HepG2 (cell line): ENCODE measurements at regions not wholly inside any gene's neighbourhood (a gene's known extent, or its start where the extent isn't known, plus 50 kb on each side); places are given as distances from the start of the nearest gene placed in this dataset.

ENCODE experiments used
- ATAC-seq: fragments of 200-7000 bp; cut with Tn5 transposase; 3 replicates; pipeline ENCODE4 v1.9.1; 2020; ENCODE audit warnings: mild to moderate bottlenecking, moderate library complexity
- BruUV-seq: library from RNA; stranded (reverse); fragments of 400-500 nt; replicated peaks from 2 replicates; lab custom pipeline; 2021; lab: Mats Ljungman, UMichigan
- CTCF ChIA-PET: fragments of 300-600 bp; formaldehyde crosslinking; extraction: SDS; loops from one replicate; lab custom pipeline; 2021; ENCODE audit warnings: low total read pairs, inconsistent platforms, low intra/inter-chr PET ratio; lab: Yijun Ruan, JAX
- POLR2A ChIA-PET: fragments of 350-600 bp; sonication (Branson Sonifier 250); formaldehyde crosslinking; loops from one replicate; lab custom pipeline; 2020; ENCODE audit warnings: antibody characterized with exemption, inconsistent platforms; lab: Yijun Ruan, JAX
- DNase-seq: peaks from one replicate; pipeline ENCODE4 v3.0.0-alpha.2; 2015; ENCODE audit warnings: low spot score
- FAIRE-seq: peaks from 3 replicates; lab custom pipeline; 2011; peaks lifted over from hg19 to GRCh38; lab: Jason Lieb, UNC
- H2AFZ ChIP-seq: one replicate; pipeline ENCODE4 v1.6.1; 2011; ENCODE audit warnings: low read length, inconsistent platforms
- H3K27ac ChIP-seq: fragments of 300-600 bp; 3 replicates; pipeline ENCODE4 v1.8.0; 2011; ENCODE audit warnings: mixed run types, mild to moderate bottlenecking, mixed read lengths, low read length, inconsistent platforms; ENCODE audit not compliant: insufficient read depth; ENCODE audit errors: extremely low read length
- H3K27me3 ChIP-seq, 2 experiments: fragments of 200-600 bp in 1 of 2; 2 replicates in 1 of 2; 3 replicates in 1 of 2; pipeline versions ENCODE4 v1.6.0 to v1.8.0; 2011; ENCODE audit warnings: low read length in 2 of 2, mild to moderate bottlenecking in 2 of 2, moderate library complexity in 2 of 2, inconsistent platforms in 1 of 2; ENCODE audit not compliant: insufficient read depth in 2 of 2, control insufficient read depth in 1 of 2
- H3K36me3 ChIP-seq, 2 experiments: fragments of 200-600 bp in 1 of 2; replicated peaks in 1 of 2; 2 replicates in 1 of 2; 3 replicates in 1 of 2; pipeline versions ENCODE4 v1.5.1 to v1.8.0; 2011; ENCODE audit warnings: low read length in 2 of 2, inconsistent platforms in 1 of 2; ENCODE audit not compliant: insufficient read depth in 2 of 2, control insufficient read depth in 1 of 2
- H3K4me1 ChIP-seq: 2 replicates; pipeline ENCODE4 v1.5.1; 2012; ENCODE audit warnings: low read length, inconsistent platforms; ENCODE audit not compliant: insufficient read depth
- H3K4me2 ChIP-seq: 2 replicates; pipeline ENCODE4 v1.6.0; 2011; ENCODE audit warnings: low read depth, low read length, inconsistent platforms
- H3K4me3 ChIP-seq, 3 experiments: fragments of 200-600 bp in 1 of 3; sonication (generic), shearing (Covaris generic) in 1 of 3; replicated peaks in 1 of 3; 2 replicates each; pipeline ENCODE4 v1.5.1; 2011 to 2016; ENCODE audit warnings: low read length in 3 of 3, inconsistent platforms in 2 of 3, low read depth in 2 of 3, mild to moderate bottlenecking in 2 of 3, control low read depth in 1 of 3, mixed read lengths in 1 of 3; ENCODE audit not compliant: insufficient read depth in 1 of 3
- H3K79me2 ChIP-seq: one replicate; pipeline ENCODE4 v1.6.1; 2011; ENCODE audit warnings: low read length, inconsistent platforms; ENCODE audit not compliant: insufficient read depth
- H3K9ac ChIP-seq: 2 replicates; pipeline ENCODE4 v1.6.0; 2011; ENCODE audit warnings: mild to moderate bottlenecking, low read depth, low read length, inconsistent platforms; ENCODE audit not compliant: insufficient read depth
- H3K9me3 ChIP-seq: 2 replicates; pipeline ENCODE4 v1.5.1; 2012; ENCODE audit warnings: mild to moderate bottlenecking, low read length
- H4K20me1 ChIP-seq: 2 replicates; pipeline ENCODE4 v1.6.0; 2011; ENCODE audit warnings: inconsistent platforms, mild to moderate bottlenecking, low read length, moderate library complexity; ENCODE audit not compliant: insufficient read depth
- FOXA1 ChIP-seq, 2 experiments: fragments of 450-650 bp in 1 of 2; sonication (generic) in 1 of 2; formaldehyde crosslinking in 1 of 2; IDR thresholded peaks; 2 replicates each; pipeline versions ENCODE4 v1.4.0 to v1.6.1; 2016 to 2020; ENCODE audit warnings: missing genetic modification reagents in 1 of 2
- KLF16 ChIP-seq, 2 experiments: sonication (generic) in 1 of 2; formaldehyde crosslinking in 1 of 2; IDR thresholded peaks; 2 replicates each; pipeline versions ENCODE4 v1.6.1 to v1.8.0; 2016 to 2023; ENCODE audit warnings: missing genetic modification reagents in 2 of 2, missing compliant biosample characterization in 1 of 2
- MAFK ChIP-seq, 2 experiments: IDR thresholded peaks in 1 of 2; conservative IDR thresholded peaks in 1 of 2; 2 replicates each; pipeline ENCODE4 v1.6.1; 2011; ENCODE audit warnings: improper control_type of control experiment in 2 of 2, low read length in 2 of 2
- ZFP41 ChIP-seq: sonication (generic); formaldehyde crosslinking; IDR thresholded peaks from 2 replicates; pipeline ENCODE4 v1.4.0; 2020; ENCODE audit warnings: mild to moderate bottlenecking, missing genetic modification reagents, borderline replicate concordance
- ZNF3 ChIP-seq: IDR thresholded peaks from 2 replicates; pipeline ENCODE4 v1.7.0; 2017; ENCODE audit warnings: inconsistent platforms
- ZNF317 ChIP-seq: sonication (generic); formaldehyde crosslinking; IDR thresholded peaks from 2 replicates; pipeline ENCODE4 v1.5.0; 2020; ENCODE audit warnings: mild to moderate bottlenecking, missing genetic modification reagents
- ZNF577 ChIP-seq: sonication (generic); formaldehyde crosslinking; IDR thresholded peaks from 2 replicates; pipeline ENCODE4 v1.4.0; 2020; ENCODE audit warnings: mild to moderate bottlenecking, low read depth, missing genetic modification reagents, borderline replicate concordance
- ZNF616 ChIP-seq: sonication (generic); formaldehyde crosslinking; IDR thresholded peaks from 2 replicates; pipeline ENCODE4 v1.5.0; 2020; ENCODE audit warnings: low read depth, mild to moderate bottlenecking, missing genetic modification reagents
- WGBS: methylation state at CpG from one replicate; pipeline ENCODE4 v1.1.6; 2017; ENCODE audit warnings: low lambda C conversion rate; 5-methylcytosine and 5-hydroxymethylcytosine counted together
- in situ Hi-C: cut with HindIII; loops from 2 replicates; pipeline ENCODE4 v1.10.0; 2017; ENCODE audit warnings: low pct_unique_long_range_greater_than_20kb; ENCODE audit not compliant: extremely low pct_ligation_motif_present
- intact Hi-C: fragments of 100-400 bp; cut with micrococcal nuclease; formaldehyde crosslinking; loops from one replicate; pipeline ENCODE4 v1.10.0; 2022; ENCODE audit not compliant: unreplicated experiment
- TF ChIP-seq, protein P1 (sequence below): fragments of 450-650 bp; IDR thresholded peaks from 2 replicates; pipeline ENCODE4 v1.6.1; 2016
- TF ChIP-seq, protein P2 (sequence below): sonication (generic); formaldehyde crosslinking; IDR thresholded peaks from 2 replicates; pipeline ENCODE4 v1.4.0; 2020; ENCODE audit warnings: missing genetic modification reagents, mild to moderate bottlenecking, borderline replicate concordance
- TF ChIP-seq, protein P3 (sequence below): sonication (generic); formaldehyde crosslinking; IDR thresholded peaks from 2 replicates; pipeline ENCODE4 v1.4.0; 2020; ENCODE audit warnings: mild to moderate bottlenecking, missing genetic modification reagents

DNA sequence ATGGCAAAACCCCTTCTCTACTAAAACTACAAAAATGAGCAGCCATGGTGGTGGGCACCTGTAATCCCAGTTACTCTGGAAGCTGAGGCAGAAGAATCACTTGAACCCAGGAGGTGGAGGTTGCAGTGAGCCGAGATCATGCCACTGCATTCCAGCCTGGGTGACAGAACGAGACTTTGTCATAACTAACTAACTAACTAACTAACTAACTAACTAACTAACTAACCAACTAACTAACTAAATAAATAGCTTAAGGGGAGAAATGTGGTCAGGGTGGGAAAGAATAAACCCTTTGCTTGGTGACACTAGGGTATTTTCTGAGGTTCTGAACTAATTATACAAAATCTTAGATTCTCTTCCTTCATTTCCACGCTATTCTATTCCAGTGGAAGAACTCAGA lies 184.4 kb upstream of the MEF2C start (continued):
- TF ChIP-seq ZNF3 (CRISPR knock-in tag) (no peak), KLF16 (CRISPR knock-in tag; IDR thresholded peaks at IDR 0.05) (no peak), FOXA1 (IDR thresholded peaks at IDR 0.05) (no peak), FOXA1 (CRISPR knock-in tag; IDR thresholded peaks at IDR 0.05) (no peak)

DNA sequence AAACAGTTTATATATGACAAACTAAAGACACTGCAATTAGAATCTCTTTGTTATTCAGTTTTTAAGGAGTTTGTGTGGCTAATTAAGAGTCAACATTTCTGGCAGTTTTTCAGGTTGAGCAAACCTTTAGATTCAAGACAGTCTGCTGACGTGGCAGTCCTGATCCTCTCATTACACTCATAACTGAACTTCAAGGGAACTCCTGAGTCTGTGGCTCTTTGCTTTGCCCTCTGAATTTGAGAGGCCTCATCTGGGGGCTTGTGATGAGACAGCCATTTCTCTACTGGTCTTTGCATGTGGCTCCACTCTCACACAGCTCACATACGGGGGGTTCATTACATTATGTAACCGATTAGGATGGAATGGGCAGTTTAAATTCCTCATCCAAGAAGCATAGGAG lies 182.9 kb upstream of the MEF2C start:
- FAIRE-seq (no peak), ATAC-seq (no peak), DNase-seq (no peak)
- CTCF ChIA-PET: no interaction called here
- 4% methylated on average over 3 of the region's 3 CpGs for WGBS
- Histone ChIP-seq H3K4me3 (no peak overlapping the region), H3K4me1 (no peaks in the 10 kb centered on the region), H3K9ac (no peak overlapping the region), H3K36me3 (no peaks in the 10 kb centered on the region), H4K20me1 (no peaks in the 10 kb centered on the region), H3K4me2 (no peak overlapping the region), H3K79me2 (no peaks in the 10 kb centered on the region), H3K27me3 (no peaks in the 10 kb centered on the region)
- intact Hi-C loops: no loop called here
- in situ Hi-C loops: no loop called here
- TF ChIP-seq ZNF577 (CRISPR knock-in tag) (no peak), ZNF616 (CRISPR knock-in tag) (no peak), MAFK (conservative IDR thresholded peaks at IDR 0.05 in 1 of 2, IDR thresholded peaks at IDR 0.05 in 1 of 2; ENCODE audit: low read length in 2 of 2) (peak; percentile 11 to 66; a peak in 2 of 4 replicates), ZNF317 (CRISPR knock-in tag) (no peak), ZFP41 (CRISPR knock-in tag) (no peak)
- TF ChIP-seq, protein P1, sequence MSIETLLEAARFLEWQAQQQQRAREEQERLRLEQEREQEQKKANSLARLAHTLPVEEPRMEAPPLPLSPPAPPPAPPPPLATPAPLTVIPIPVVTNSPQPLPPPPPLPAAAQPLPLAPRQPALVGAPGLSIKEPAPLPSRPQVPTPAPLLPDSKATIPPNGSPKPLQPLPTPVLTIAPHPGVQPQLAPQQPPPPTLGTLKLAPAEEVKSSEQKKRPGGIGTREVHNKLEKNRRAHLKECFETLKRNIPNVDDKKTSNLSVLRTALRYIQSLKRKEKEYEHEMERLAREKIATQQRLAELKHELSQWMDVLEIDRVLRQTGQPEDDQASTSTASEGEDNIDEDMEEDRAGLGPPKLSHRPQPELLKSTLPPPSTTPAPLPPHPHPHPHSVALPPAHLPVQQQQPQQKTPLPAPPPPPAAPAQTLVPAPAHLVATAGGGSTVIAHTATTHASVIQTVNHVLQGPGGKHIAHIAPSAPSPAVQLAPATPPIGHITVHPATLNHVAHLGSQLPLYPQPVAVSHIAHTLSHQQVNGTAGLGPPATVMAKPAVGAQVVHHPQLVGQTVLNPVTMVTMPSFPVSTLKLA: no peak
- TF ChIP-seq, protein P2, sequence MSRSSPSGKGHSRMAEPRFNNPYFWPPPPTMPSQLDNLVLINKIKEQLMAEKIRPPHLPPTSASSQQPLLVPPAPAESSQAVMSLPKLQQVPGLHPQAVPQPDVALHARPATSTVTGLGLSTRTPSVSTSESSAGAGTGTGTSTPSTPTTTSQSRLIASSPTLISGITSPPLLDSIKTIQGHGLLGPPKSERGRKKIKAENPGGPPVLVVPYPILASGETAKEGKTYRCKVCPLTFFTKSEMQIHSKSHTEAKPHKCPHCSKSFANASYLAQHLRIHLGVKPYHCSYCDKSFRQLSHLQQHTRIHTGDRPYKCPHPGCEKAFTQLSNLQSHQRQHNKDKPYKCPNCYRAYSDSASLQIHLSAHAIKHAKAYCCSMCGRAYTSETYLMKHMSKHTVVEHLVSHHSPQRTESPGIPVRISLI (CRISPR knock-in tag): no peak
- TF ChIP-seq, protein P3, sequence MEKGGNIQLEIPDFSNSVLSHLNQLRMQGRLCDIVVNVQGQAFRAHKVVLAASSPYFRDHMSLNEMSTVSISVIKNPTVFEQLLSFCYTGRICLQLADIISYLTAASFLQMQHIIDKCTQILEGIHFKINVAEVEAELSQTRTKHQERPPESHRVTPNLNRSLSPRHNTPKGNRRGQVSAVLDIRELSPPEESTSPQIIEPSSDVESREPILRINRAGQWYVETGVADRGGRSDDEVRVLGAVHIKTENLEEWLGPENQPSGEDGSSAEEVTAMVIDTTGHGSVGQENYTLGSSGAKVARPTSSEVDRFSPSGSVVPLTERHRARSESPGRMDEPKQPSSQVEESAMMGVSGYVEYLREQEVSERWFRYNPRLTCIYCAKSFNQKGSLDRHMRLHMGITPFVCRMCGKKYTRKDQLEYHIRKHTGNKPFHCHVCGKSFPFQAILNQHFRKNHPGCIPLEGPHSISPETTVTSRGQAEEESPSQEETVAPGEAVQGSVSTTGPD (CRISPR knock-in tag): no peak
- TF ChIP-seq, all 625 proteins: peak for 1
- Histone ChIP-seq H2AFZ (no peak overlapping the region), H3K27ac (no peak overlapping the region), H3K9me3 (no peaks in the 10 kb centered on the region)
- POLR2A ChIA-PET: no interaction called here
- no TSS peak for BruUV-seq
